Gastrocnemius medialis (tissue), 4 donors: ENCODE measurements at regions not wholly inside any gene's neighbourhood (a gene's known extent, or its start where the extent isn't known, plus 50 kb on each side); places are given as distances from the start of the nearest gene placed in this dataset.

Source experiments
- POLR2A ChIP-seq, 2 donors: fragments of 450-650 bp; IDR thresholded peaks; one replicate each; pipeline ENCODE4 v1.6.1; 2017; ENCODE audit warnings: antibody characterized with exemption in 2 of 2, mild to moderate bottlenecking in 2 of 2, moderate library complexity in 2 of 2
- TF ChIP-seq, protein P1 (sequence below), 5 experiments: fragments of 450-650 bp in 3 of 5; fragments of 200-600 bp in 2 of 5; sonication (generic) in 2 of 5; IDR thresholded peaks in 4 of 5; conservative IDR thresholded peaks in 1 of 5; 1 replicate in 4 of 5; 2 replicates in 1 of 5; pipeline ENCODE4 v1.5.1; 2016 to 2019; ENCODE audit warnings: antibody characterized with exemption in 5 of 5, mild to moderate bottlenecking in 3 of 5, moderate library complexity in 3 of 5

DNA sequence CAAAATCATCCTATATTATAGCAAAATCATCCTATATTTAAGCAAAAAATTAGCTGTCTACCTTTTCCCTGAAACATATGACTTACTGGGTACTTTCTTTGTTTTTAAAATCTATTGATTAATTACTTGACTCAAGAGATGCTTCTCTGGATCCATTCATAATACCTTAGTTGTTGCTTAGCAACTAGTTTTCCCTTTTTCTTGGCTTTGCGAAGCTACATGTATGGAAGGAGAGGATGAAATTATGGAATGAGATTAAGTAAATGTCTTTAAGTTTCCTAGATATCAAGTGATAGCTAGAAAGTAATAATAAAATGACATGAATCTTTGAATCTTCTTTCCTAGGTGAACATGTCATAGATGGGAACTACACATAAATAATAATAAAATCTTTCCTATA lies 1033.2 kb upstream of the FAM98A start:
- TF ChIP-seq, protein P1, sequence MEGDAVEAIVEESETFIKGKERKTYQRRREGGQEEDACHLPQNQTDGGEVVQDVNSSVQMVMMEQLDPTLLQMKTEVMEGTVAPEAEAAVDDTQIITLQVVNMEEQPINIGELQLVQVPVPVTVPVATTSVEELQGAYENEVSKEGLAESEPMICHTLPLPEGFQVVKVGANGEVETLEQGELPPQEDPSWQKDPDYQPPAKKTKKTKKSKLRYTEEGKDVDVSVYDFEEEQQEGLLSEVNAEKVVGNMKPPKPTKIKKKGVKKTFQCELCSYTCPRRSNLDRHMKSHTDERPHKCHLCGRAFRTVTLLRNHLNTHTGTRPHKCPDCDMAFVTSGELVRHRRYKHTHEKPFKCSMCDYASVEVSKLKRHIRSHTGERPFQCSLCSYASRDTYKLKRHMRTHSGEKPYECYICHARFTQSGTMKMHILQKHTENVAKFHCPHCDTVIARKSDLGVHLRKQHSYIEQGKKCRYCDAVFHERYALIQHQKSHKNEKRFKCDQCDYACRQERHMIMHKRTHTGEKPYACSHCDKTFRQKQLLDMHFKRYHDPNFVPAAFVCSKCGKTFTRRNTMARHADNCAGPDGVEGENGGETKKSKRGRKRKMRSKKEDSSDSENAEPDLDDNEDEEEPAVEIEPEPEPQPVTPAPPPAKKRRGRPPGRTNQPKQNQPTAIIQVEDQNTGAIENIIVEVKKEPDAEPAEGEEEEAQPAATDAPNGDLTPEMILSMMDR (IDR thresholded peaks at IDR 0.05 in 4 of 5, conservative IDR thresholded peaks at IDR 0.05 in 1 of 5): no peak
- no peak for TF ChIP-seq POLR2A (IDR thresholded peaks at IDR 0.05)
